ENCODE measurements at regions not wholly inside any gene's neighbourhood (a gene's known extent, or its start where the extent isn't known, plus 50 kb on each side); places are given as distances from the start of the nearest gene placed in this dataset.

DNA sequence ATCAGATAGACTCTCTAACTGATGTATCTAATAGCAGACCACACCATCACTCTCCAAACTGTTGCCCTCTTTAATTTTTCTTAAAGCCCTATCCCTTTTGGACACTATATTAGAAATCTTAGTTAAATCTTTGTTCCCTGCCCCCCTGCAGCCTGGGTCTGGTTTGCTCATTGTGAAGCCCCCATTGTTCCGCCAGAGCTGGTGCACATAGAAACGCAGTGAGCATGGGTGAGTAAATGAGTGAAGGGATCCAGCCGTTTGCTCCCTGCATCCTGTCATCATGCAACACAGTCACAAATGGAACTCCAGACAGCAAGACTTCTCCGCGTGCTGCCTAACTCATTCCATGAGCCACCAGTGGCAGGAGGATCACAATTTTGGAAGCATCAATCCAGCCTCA, 402.5 kb downstream of the PREX1 start:
- Histone ChIP-seq H3K4me1 (ENCODE audit: control insufficient read depth, insufficient read depth, low read length) (no peaks in the 10 kb centered on the region), H3K9me3 (ENCODE audit: control insufficient read depth, insufficient read depth, low read length) (no peaks in the 10 kb centered on the region), H3K4me3 (ENCODE audit: low read length) (no peak overlapping the region), H3K27ac (ENCODE audit: low read length) (no peak overlapping the region), H3K36me3 (ENCODE audit: control insufficient read depth, insufficient read depth, low read length) (no peaks in the 10 kb centered on the region), H3K27me3 (ENCODE audit: control insufficient read depth, insufficient read depth, low read length) (no peaks in the 10 kb centered on the region)
- no CpG with 5 or more reads among the region's 5 CpGs for WGBS (ENCODE audit: insufficient coverage, insufficient read length)
- DNase-seq (ENCODE audit: low read depth, low spot score) = no peak

- Histone ChIP-seq H3K4me3 (ENCODE audit: low read length) (no peak overlapping the region), H3K27ac (ENCODE audit: low read length) (no peak overlapping the region), H3K9me3 (ENCODE audit: control insufficient read depth, insufficient read depth, low read length) (no peaks in the 10 kb centered on the region), H3K36me3 (ENCODE audit: control insufficient read depth, insufficient read depth, low read length) (no peaks in the 10 kb centered on the region), H3K27me3 (ENCODE audit: control insufficient read depth, insufficient read depth, low read length) (no peaks in the 10 kb centered on the region), H3K4me1 (ENCODE audit: control insufficient read depth, insufficient read depth, low read length) (no peaks in the 10 kb centered on the region)
- DNase-seq (ENCODE audit: low read depth, low spot score) = no peak
- no CpG with 5 or more reads among the region's 3 CpGs for WGBS (ENCODE audit: insufficient coverage, insufficient read length)
Measured at GRCh38 chr20:48422242-48422960, 405.4 kb downstream of the PREX1 start.

- no peak overlapping the region for H3K27ac ChIP-seq (ENCODE audit: low read length)
- DNase-seq (ENCODE audit: low read depth, low spot score) = no peak
- no peaks in the 10 kb centered on the region for H3K36me3 ChIP-seq (ENCODE audit: control insufficient read depth, insufficient read depth, low read length)
- no peaks in the 10 kb centered on the region for H3K4me1 ChIP-seq (ENCODE audit: control insufficient read depth, insufficient read depth, low read length)
- no peaks in the 10 kb centered on the region for H3K9me3 ChIP-seq (ENCODE audit: control insufficient read depth, insufficient read depth, low read length)
- H3K27me3 ChIP-seq (ENCODE audit: control insufficient read depth, insufficient read depth, low read length) = no peaks in the 10 kb centered on the region
- no CpG with 5 or more reads among the region's 3 CpGs for WGBS (ENCODE audit: insufficient coverage, insufficient read length)
- H3K4me3 ChIP-seq (ENCODE audit: low read length) = no peak overlapping the region
Measured at GRCh38 chr20:48421547-48421946, 406.3 kb downstream of the PREX1 start.

DNA sequence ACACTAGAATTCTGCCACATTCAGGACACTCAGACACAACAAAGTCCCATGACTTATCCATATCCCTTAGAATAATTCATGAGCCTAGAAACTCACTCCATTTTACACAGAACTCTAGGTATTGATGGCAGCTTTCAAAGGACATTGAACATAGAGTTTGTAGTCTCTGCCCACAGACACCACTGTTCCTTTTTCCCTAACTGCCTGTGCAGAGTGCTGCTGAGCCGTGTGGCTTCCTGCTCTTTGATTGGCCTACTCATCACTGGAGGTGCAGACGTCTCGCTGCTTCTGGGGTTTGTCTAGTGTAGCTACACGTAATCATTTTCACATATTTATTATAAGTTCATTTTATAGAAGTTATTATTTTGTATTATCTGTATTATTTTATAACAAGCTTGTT, 407.6 kb downstream of the PREX1 start:
- WGBS (ENCODE audit: insufficient coverage, insufficient read length) = no CpG with 5 or more reads among the region's 4 CpGs

GRCh38 chr20:48419173-48419572, 408.6 kb downstream of the PREX1 start:
- WGBS (ENCODE audit: insufficient coverage, insufficient read length) = no CpG with 5 or more reads among the region's 4 CpGs
- Histone ChIP-seq H3K4me3 (ENCODE audit: low read length) (no peak overlapping the region), H3K27ac (ENCODE audit: low read length) (no peak overlapping the region), H3K27me3 (ENCODE audit: control insufficient read depth, insufficient read depth, low read length) (no peaks in the 10 kb centered on the region), H3K9me3 (ENCODE audit: control insufficient read depth, insufficient read depth, low read length) (no peaks in the 10 kb centered on the region), H3K36me3 (ENCODE audit: control insufficient read depth, insufficient read depth, low read length) (no peaks in the 10 kb centered on the region), H3K4me1 (ENCODE audit: control insufficient read depth, insufficient read depth, low read length) (no peaks in the 10 kb centered on the region)
- no peak for DNase-seq (ENCODE audit: low read depth, low spot score)

More for the DNA sequence above, 407.6 kb downstream of the PREX1 start:
- H3K36me3 ChIP-seq (ENCODE audit: control insufficient read depth, insufficient read depth, low read length) = no peaks in the 10 kb centered on the region
- H3K27me3 ChIP-seq (ENCODE audit: control insufficient read depth, insufficient read depth, low read length) = no peaks in the 10 kb centered on the region
- no peak for DNase-seq (ENCODE audit: low read depth, low spot score)
- no peak overlapping the region for H3K27ac ChIP-seq (ENCODE audit: low read length)
- no peaks in the 10 kb centered on the region for H3K9me3 ChIP-seq (ENCODE audit: control insufficient read depth, insufficient read depth, low read length)
- H3K4me3 ChIP-seq (ENCODE audit: low read length) = no peak overlapping the region
- no peaks in the 10 kb centered on the region for H3K4me1 ChIP-seq (ENCODE audit: control insufficient read depth, insufficient read depth, low read length)

GRCh38 chr20:48416002-48416401, 411.8 kb downstream of the PREX1 start:
- Histone ChIP-seq H3K36me3 (ENCODE audit: control insufficient read depth, insufficient read depth, low read length) (no peaks in the 10 kb centered on the region), H3K27me3 (ENCODE audit: control insufficient read depth, insufficient read depth, low read length) (no peaks in the 10 kb centered on the region), H3K9me3 (ENCODE audit: control insufficient read depth, insufficient read depth, low read length) (no peaks in the 10 kb centered on the region), H3K4me1 (ENCODE audit: control insufficient read depth, insufficient read depth, low read length) (no peaks in the 10 kb centered on the region), H3K27ac (ENCODE audit: low read length) (no peak overlapping the region), H3K4me3 (ENCODE audit: low read length) (no peak overlapping the region)
- DNase-seq (ENCODE audit: low read depth, low spot score) = no peak
- WGBS (ENCODE audit: insufficient coverage, insufficient read length) = no CpG with 5 or more reads among the region's 5 CpGs

DNA sequence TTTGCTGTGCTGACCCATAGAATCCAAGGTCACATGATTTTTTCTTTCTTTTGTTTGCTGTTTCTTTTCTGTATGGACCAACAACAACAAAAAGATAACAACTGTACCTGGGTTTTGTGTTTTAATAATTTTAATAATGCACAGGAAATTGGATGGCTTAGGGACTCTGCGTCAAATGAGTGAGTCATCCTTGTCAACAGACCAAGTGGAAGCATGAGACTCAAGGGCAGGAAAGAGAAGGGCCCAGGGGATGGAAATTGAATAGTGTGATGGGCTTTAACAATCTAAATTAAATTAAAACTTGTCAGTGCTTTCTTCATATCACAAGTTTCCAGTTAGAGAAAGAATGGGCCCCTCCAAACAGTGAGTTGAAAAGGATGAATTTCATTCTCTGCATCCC, 413.0 kb downstream of the PREX1 start:
- H3K27ac ChIP-seq (ENCODE audit: low read length) = no peak overlapping the region
- DNase-seq (ENCODE audit: low read depth, low spot score) = no peak
- no CpG with 5 or more reads among the region's 1 CpG for WGBS (ENCODE audit: insufficient coverage, insufficient read length)
- no peaks in the 10 kb centered on the region for H3K9me3 ChIP-seq (ENCODE audit: control insufficient read depth, insufficient read depth, low read length)
- H3K27me3 ChIP-seq (ENCODE audit: control insufficient read depth, insufficient read depth, low read length) = no peaks in the 10 kb centered on the region
- H3K4me1 ChIP-seq (ENCODE audit: control insufficient read depth, insufficient read depth, low read length) = no peaks in the 10 kb centered on the region
- H3K4me3 ChIP-seq (ENCODE audit: low read length) = no peak overlapping the region
- H3K36me3 ChIP-seq (ENCODE audit: control insufficient read depth, insufficient read depth, low read length) = no peaks in the 10 kb centered on the region

DNA sequence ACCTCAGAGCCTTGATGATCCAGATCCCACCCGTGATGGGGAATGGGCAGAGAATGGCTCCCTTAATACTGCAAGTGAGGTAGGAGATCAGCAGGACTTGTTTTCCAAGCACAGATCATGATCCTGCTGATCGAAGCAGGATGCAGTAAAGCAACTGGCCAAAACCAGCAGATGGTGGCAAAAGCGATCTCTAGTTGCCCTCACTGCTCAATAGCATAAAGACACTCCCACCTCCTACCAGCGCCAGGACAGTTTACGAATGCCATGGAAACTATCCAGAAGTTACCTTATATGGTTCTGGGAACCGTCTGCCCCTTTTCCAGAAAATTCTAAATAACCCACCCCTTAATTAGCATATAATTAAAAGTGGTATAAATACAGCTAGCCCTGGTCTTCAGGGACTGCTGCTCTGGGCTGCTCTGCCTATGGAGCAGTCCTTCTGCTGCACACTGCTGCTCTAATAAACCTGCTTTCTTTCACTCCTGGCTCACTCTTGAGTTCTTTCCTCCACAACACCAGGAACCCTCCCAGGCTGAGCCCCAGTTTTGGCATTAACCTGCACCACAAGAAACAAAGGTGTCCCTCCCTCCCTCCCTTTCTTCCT, 415.8 kb downstream of the PREX1 start:
- no peaks in the 10 kb centered on the region for H3K27me3 ChIP-seq (ENCODE audit: control insufficient read depth, insufficient read depth, low read length)
- WGBS (ENCODE audit: insufficient coverage, insufficient read length) = no CpG with 5 or more reads among the region's 6 CpGs

DNA sequence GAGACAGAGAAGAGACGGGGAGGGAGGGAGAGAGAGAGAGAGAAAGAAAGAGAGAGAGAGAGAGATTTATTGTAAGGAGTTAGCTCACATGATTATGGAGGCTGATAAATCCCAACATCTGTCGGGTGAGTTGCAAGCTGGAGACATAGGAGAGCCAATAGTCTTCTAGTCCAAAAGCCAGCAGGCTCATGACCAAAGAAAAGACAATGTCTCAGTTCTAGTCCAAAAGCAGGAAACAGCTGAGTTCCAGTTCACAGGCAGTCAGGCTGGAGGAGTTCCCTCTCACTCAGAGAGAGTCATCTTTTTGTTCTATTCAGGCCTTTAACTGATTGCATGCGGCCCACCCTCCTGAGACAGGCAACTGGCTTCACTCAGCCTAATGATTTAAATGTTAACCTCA, 416.6 kb downstream of the PREX1 start:
- no peak for DNase-seq (ENCODE audit: low read depth, low spot score)
- WGBS (ENCODE audit: insufficient coverage, insufficient read length) = no CpG with 5 or more reads among the region's 3 CpGs
- H3K27ac ChIP-seq (ENCODE audit: low read length) = no peak overlapping the region
- H3K9me3 ChIP-seq (ENCODE audit: control insufficient read depth, insufficient read depth, low read length) = no peaks in the 10 kb centered on the region
- H3K36me3 ChIP-seq (ENCODE audit: control insufficient read depth, insufficient read depth, low read length) = no peaks in the 10 kb centered on the region
- H3K27me3 ChIP-seq (ENCODE audit: control insufficient read depth, insufficient read depth, low read length) = no peaks in the 10 kb centered on the region
- no peak overlapping the region for H3K4me3 ChIP-seq (ENCODE audit: low read length)
- H3K4me1 ChIP-seq (ENCODE audit: control insufficient read depth, insufficient read depth, low read length) = peaks cover 4% of the 10 kb centered on the region; the same call in 1 of the 2 replicates

More for the DNA sequence above, 415.8 kb downstream of the PREX1 start:
- no peak overlapping the region for H3K4me3 ChIP-seq (ENCODE audit: low read length)
- no peaks in the 10 kb centered on the region for H3K36me3 ChIP-seq (ENCODE audit: control insufficient read depth, insufficient read depth, low read length)
- no peak for DNase-seq (ENCODE audit: low read depth, low spot score)
- no peaks in the 10 kb centered on the region for H3K9me3 ChIP-seq (ENCODE audit: control insufficient read depth, insufficient read depth, low read length)
- H3K27ac ChIP-seq (ENCODE audit: low read length) = no peak overlapping the region
- 0 out of 2 replicates have a peak, but pooled peaks cover 1% of the 10 kb centered on the region for H3K4me1 ChIP-seq (ENCODE audit: control insufficient read depth, insufficient read depth, low read length)

DNA sequence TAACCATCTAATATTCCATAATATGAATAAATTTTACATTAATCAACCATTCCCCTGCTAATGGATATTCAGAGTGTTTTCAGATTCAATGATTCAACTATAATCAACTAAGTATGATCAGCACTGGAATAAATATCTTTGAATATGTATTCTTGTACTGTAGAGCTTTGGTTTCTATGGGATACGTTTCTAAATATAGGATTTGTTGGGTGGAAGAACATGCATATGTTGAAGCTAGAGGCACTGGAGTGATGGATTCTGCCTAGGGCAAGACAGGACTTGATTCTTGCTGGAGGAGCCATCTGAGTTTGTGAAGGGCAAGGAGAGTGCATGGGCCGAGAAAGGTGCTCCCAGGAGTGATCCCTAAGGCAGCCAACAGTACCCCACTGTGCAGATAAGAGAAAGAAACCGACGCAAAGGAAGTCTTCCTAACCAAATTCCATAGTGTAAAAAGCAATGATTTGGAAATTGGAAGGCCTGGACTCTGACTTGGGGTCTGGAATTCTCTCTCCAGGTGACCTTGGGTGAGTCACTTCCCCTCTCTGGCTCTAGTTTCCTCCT, 418.7 kb downstream of the PREX1 start:
- no CpG with 5 or more reads among the region's 4 CpGs for WGBS (ENCODE audit: insufficient coverage, insufficient read length)
- DNase-seq (ENCODE audit: low read depth, low spot score) = no peak
- no peaks in the 10 kb centered on the region for H3K27me3 ChIP-seq (ENCODE audit: control insufficient read depth, insufficient read depth, low read length)

More for the DNA sequence above, 418.7 kb downstream of the PREX1 start:
- H3K9me3 ChIP-seq (ENCODE audit: control insufficient read depth, insufficient read depth, low read length) = no peaks in the 10 kb centered on the region
- H3K4me1 ChIP-seq (ENCODE audit: control insufficient read depth, insufficient read depth, low read length) = peaks cover 4% of the 10 kb centered on the region; the same call in 1 of the 2 replicates
- H3K36me3 ChIP-seq (ENCODE audit: control insufficient read depth, insufficient read depth, low read length) = no peaks in the 10 kb centered on the region
- no peak overlapping the region for H3K4me3 ChIP-seq (ENCODE audit: low read length)
- no peak overlapping the region for H3K27ac ChIP-seq (ENCODE audit: low read length)
